Natural killer cell (primary cell): ENCODE measurements at regions not wholly inside any gene's neighbourhood (a gene's known extent, or its start where the extent isn't known, plus 50 kb on each side); places are given as distances from the start of the nearest gene placed in this dataset.

Experiments used
- ATAC-seq, 3 donors: fragments of 150-1000 bp in 2 of 3; fragments of 200-7000 bp in 1 of 3; cut with Tn5 transposase; 1 replicate in 1 of 3; 2 replicates in 2 of 3; pipeline ENCODE4 v1.10.0; 2021; ENCODE audit warnings: mild to moderate bottlenecking in 2 of 3, moderate library complexity in 2 of 3
- DNase-seq, 2 donors: peaks; one replicate each; pipeline versions ENCODE4 v3.0.0 to v3.0.0-alpha.2; 2013 to 2021; ENCODE audit warnings: mixed read lengths in 1 of 2
- H3K27ac ChIP-seq: one replicate; pipeline ENCODE4 v1.5.1; 2013; ENCODE audit warnings: mild to moderate bottlenecking, low read length
- H3K27me3 ChIP-seq: one replicate; pipeline ENCODE4 v1.6.1; 2013; ENCODE audit warnings: low read length; ENCODE audit not compliant: control insufficient read depth, insufficient read depth
- H3K36me3 ChIP-seq: one replicate; pipeline ENCODE4 v1.6.1; 2013; ENCODE audit warnings: low read length; ENCODE audit not compliant: control insufficient read depth, insufficient read depth
- H3K4me1 ChIP-seq: one replicate; pipeline ENCODE4 v1.6.1; 2013; ENCODE audit warnings: low read length; ENCODE audit not compliant: control insufficient read depth, insufficient read depth
- H3K4me3 ChIP-seq: one replicate; pipeline ENCODE4 v1.5.1; 2013; ENCODE audit warnings: low read length
- H3K9me3 ChIP-seq: one replicate; pipeline ENCODE4 v1.6.1; 2013; ENCODE audit warnings: low read length; ENCODE audit not compliant: control insufficient read depth, insufficient read depth
- H3K27ac Mint-ChIP-seq, 2 donors: one replicate each; pipeline ENCODE4 v1.8.0; 2022; ENCODE audit warnings: mild to moderate bottlenecking in 2 of 2, mixed read lengths in 2 of 2, moderate library complexity in 1 of 2
- H3K27me3 Mint-ChIP-seq, 2 donors: one replicate each; pipeline ENCODE4 v1.8.0; 2022; ENCODE audit warnings: low read depth in 2 of 2, mixed read lengths in 2 of 2
- H3K36me3 Mint-ChIP-seq: one replicate; pipeline ENCODE4 v1.8.0; 2022; ENCODE audit warnings: mixed read lengths
- H3K4me1 Mint-ChIP-seq, 2 donors: one replicate each; pipeline ENCODE4 v1.8.0; 2022; ENCODE audit warnings: mixed read lengths in 2 of 2
- H3K4me3 Mint-ChIP-seq: one replicate; pipeline ENCODE4 v1.8.0; 2022; ENCODE audit warnings: mild to moderate bottlenecking, moderate library complexity, mixed read lengths
- H3K9me3 Mint-ChIP-seq, 2 donors: one replicate each; pipeline ENCODE4 v1.8.0; 2022; ENCODE audit warnings: mixed read lengths in 2 of 2
- WGBS: methylation state at CpG from one replicate; pipeline ENCODE4 v1.1.7; 2013; ENCODE audit warnings: missing lambda C conversion rate; ENCODE audit not compliant: insufficient coverage; 5-methylcytosine and 5-hydroxymethylcytosine counted together
- intact Hi-C: fragments of 100-400 bp; cut with micrococcal nuclease; formaldehyde crosslinking; loops from one replicate; pipeline ENCODE4 v1.14.2; 2022
- TF ChIP-seq, protein P1 (sequence below): fragments of 200-600 bp; IDR thresholded peaks from one replicate; pipeline ENCODE4 v1.8.0; 2022; ENCODE audit warnings: antibody characterized with exemption

- no peak overlapping the region for H3K27ac Mint-ChIP-seq
- Histone ChIP-seq H3K27me3 (no peaks in the 10 kb centered on the region), H3K27ac (no peak overlapping the region), H3K4me3 (no peak overlapping the region), H3K9me3 (no peaks in the 10 kb centered on the region), H3K36me3 (no peaks in the 10 kb centered on the region), H3K4me1 (no peaks in the 10 kb centered on the region)
- TF ChIP-seq, protein P1, sequence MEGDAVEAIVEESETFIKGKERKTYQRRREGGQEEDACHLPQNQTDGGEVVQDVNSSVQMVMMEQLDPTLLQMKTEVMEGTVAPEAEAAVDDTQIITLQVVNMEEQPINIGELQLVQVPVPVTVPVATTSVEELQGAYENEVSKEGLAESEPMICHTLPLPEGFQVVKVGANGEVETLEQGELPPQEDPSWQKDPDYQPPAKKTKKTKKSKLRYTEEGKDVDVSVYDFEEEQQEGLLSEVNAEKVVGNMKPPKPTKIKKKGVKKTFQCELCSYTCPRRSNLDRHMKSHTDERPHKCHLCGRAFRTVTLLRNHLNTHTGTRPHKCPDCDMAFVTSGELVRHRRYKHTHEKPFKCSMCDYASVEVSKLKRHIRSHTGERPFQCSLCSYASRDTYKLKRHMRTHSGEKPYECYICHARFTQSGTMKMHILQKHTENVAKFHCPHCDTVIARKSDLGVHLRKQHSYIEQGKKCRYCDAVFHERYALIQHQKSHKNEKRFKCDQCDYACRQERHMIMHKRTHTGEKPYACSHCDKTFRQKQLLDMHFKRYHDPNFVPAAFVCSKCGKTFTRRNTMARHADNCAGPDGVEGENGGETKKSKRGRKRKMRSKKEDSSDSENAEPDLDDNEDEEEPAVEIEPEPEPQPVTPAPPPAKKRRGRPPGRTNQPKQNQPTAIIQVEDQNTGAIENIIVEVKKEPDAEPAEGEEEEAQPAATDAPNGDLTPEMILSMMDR = no peak
- no peak for ATAC-seq
- intact Hi-C loops = no loop called here
- no peaks in the 10 kb centered on the region for H3K4me1 Mint-ChIP-seq
- H3K36me3 Mint-ChIP-seq = no peaks in the 10 kb centered on the region
- no CpG with 5 or more reads among the region's 1 CpG for WGBS
- H3K9me3 Mint-ChIP-seq = peaks cover 4 to 9% of the 10 kb centered on the region in 2 donors
- H3K4me3 Mint-ChIP-seq = no peak overlapping the region
- no peaks in the 10 kb centered on the region for H3K27me3 Mint-ChIP-seq
- no peak for DNase-seq
Observed at GRCh38 chr5:145471831-145472612, 363.1 kb downstream of the PRELID2 start.

GRCh38 chr5:145471026-145471425 lies 364.1 kb downstream of the PRELID2 start:
- TF ChIP-seq, protein P1 = no peak
- H3K4me3 ChIP-seq = no peak overlapping the region
- Mint-ChIP-seq H3K27ac (no peak overlapping the region), H3K4me3 (no peak overlapping the region), H3K27me3 (no peaks in the 10 kb centered on the region), H3K36me3 (no peaks in the 10 kb centered on the region), H3K9me3 (peaks cover 4 to 11% of the 10 kb centered on the region in 2 donors), H3K4me1 (no peaks in the 10 kb centered on the region)
- no peaks in the 10 kb centered on the region for H3K27me3 ChIP-seq
- no peaks in the 10 kb centered on the region for H3K36me3 ChIP-seq
- H3K9me3 ChIP-seq = no peaks in the 10 kb centered on the region
- DNase-seq = no peak
- intact Hi-C loops = no loop called here
- no peak for ATAC-seq
- no peaks in the 10 kb centered on the region for H3K4me1 ChIP-seq
- H3K27ac ChIP-seq = no peak overlapping the region

GRCh38 chr5:145470396-145470979 lies 364.7 kb downstream of the PRELID2 start:
- intact Hi-C loops = no loop called here
- no peak for DNase-seq
- no peak overlapping the region for H3K27ac ChIP-seq
- Mint-ChIP-seq H3K36me3 (no peaks in the 10 kb centered on the region), H3K4me1 (no peaks in the 10 kb centered on the region), H3K4me3 (no peak overlapping the region), H3K27ac (no peak overlapping the region), H3K9me3 (peaks cover 5 to 11% of the 10 kb centered on the region in 2 donors), H3K27me3 (no peaks in the 10 kb centered on the region)
- H3K9me3 ChIP-seq = no peaks in the 10 kb centered on the region
- no peak for ATAC-seq
- H3K4me1 ChIP-seq = no peaks in the 10 kb centered on the region
- no CpG with 5 or more reads among the region's 2 CpGs for WGBS
- H3K36me3 ChIP-seq = no peaks in the 10 kb centered on the region
- no peak overlapping the region for H3K4me3 ChIP-seq
- TF ChIP-seq, protein P1 = no peak
- H3K27me3 ChIP-seq = no peaks in the 10 kb centered on the region
